OCI-LY7 (cell line): ENCODE measurements at regions not wholly inside any gene's neighbourhood (a gene's known extent, or its start where the extent isn't known, plus 50 kb on each side); places are given as distances from the start of the nearest gene placed in this dataset.

Experiments
- BruUV-seq: library from RNA; stranded (reverse); fragments of 400-500 nt; replicated peaks from 2 replicates; lab custom pipeline; 2021; lab: Mats Ljungman, UMichigan
- CTCF ChIA-PET: fragments of 300-600 bp; sonication (Branson Sonifier 250); formaldehyde crosslinking; loops from one replicate; lab custom pipeline; 2022; ENCODE audit warnings: antibody characterized with exemption; ENCODE audit not compliant: unreplicated experiment; lab: Charles Lee
- POLR2A ChIA-PET: fragments of 300-600 bp; sonication (Branson Sonifier 250); formaldehyde crosslinking; loops from one replicate; lab custom pipeline; 2022; ENCODE audit warnings: antibody characterized with exemption; lab: Charles Lee
- DNase-seq: peaks from one replicate; pipeline ENCODE4 v3.0.0-alpha.2; 2015; ENCODE audit warnings: low spot score
- H2AFZ ChIP-seq: fragments of 200-600 bp; sonication (generic), shearing (Covaris generic); 2 replicates; pipeline ENCODE4 v1.6.1; 2014; ENCODE audit warnings: mild to moderate bottlenecking, antibody characterized with exemption, low read length, moderate library complexity
- H3K27ac ChIP-seq: fragments of 200-600 bp; sonication (generic); 2 replicates; pipeline ENCODE4 v1.5.1; 2014; ENCODE audit warnings: mixed run types, low read depth, mild to moderate bottlenecking, moderate library complexity, low read length, inconsistent platforms; ENCODE audit not compliant: poor library complexity, severe bottlenecking
- H3K36me3 ChIP-seq: fragments of 200-600 bp; sonication (generic); 2 replicates; pipeline ENCODE4 v1.6.1; 2014; ENCODE audit warnings: mild to moderate bottlenecking, antibody characterized with exemption, low read length, moderate library complexity, mixed read lengths; ENCODE audit not compliant: insufficient read depth
- H3K4me1 ChIP-seq: fragments of 200-600 bp; sonication (generic); 2 replicates; pipeline ENCODE4 v1.5.1; 2014; ENCODE audit warnings: mild to moderate bottlenecking, low read length; ENCODE audit not compliant: insufficient read depth, poor library complexity, severe bottlenecking
- H3K4me2 ChIP-seq: fragments of 200-600 bp; sonication (generic); 2 replicates; pipeline ENCODE4 v1.6.1; 2014; ENCODE audit warnings: mild to moderate bottlenecking, low read length
- H3K4me3 ChIP-seq: fragments of 200-600 bp; sonication (generic); 2 replicates; pipeline ENCODE4 v1.5.1; 2014; ENCODE audit warnings: mild to moderate bottlenecking, low read depth, low read length; ENCODE audit not compliant: poor library complexity, severe bottlenecking
- H3K79me2 ChIP-seq: fragments of 200-600 bp; sonication (generic); 2 replicates; pipeline ENCODE4 v1.6.1; 2016; ENCODE audit warnings: low read depth, mild to moderate bottlenecking, low read length, moderate library complexity, mixed read lengths; ENCODE audit not compliant: insufficient read depth
- H3K9me2 ChIP-seq: fragments of 200-600 bp; sonication (generic); 2 replicates; pipeline ENCODE4 v1.6.1; 2016; ENCODE audit warnings: mild to moderate bottlenecking, low read length, mixed read lengths; ENCODE audit not compliant: insufficient read depth
- H3K9me3 ChIP-seq: fragments of 200-600 bp; sonication (generic); 2 replicates; pipeline ENCODE4 v1.6.1; 2014; ENCODE audit warnings: mild to moderate bottlenecking, mixed run types, low read length, mixed read lengths
- H4K20me1 ChIP-seq: fragments of 200-600 bp; sonication (generic); 2 replicates; pipeline ENCODE4 v1.6.1; 2014; ENCODE audit warnings: mild to moderate bottlenecking, antibody characterized with exemption, low read length, moderate library complexity, mixed read lengths; ENCODE audit not compliant: insufficient read depth
- CTCF ChIP-seq: fragments of 200-600 bp; sonication (generic); conservative IDR thresholded peaks from 2 replicates; pipeline ENCODE4 v1.5.1; 2014; ENCODE audit warnings: mild to moderate bottlenecking, antibody characterized with exemption, low read length, moderate library complexity, mixed read lengths
- EZH2phosphoT487 ChIP-seq: fragments of 200-600 bp; sonication (generic); IDR thresholded peaks from 2 replicates; pipeline ENCODE4 v1.6.1; 2018; ENCODE audit warnings: low read depth, borderline replicate concordance, mild to moderate bottlenecking, mixed run types, antibody characterized with exemption, low read length, moderate library complexity, mixed read lengths
- intact Hi-C: fragments of 100-400 bp; cut with micrococcal nuclease; formaldehyde crosslinking; loops from one replicate; pipeline ENCODE4 v1.10.0; 2022; ENCODE audit not compliant: unreplicated experiment

DNA sequence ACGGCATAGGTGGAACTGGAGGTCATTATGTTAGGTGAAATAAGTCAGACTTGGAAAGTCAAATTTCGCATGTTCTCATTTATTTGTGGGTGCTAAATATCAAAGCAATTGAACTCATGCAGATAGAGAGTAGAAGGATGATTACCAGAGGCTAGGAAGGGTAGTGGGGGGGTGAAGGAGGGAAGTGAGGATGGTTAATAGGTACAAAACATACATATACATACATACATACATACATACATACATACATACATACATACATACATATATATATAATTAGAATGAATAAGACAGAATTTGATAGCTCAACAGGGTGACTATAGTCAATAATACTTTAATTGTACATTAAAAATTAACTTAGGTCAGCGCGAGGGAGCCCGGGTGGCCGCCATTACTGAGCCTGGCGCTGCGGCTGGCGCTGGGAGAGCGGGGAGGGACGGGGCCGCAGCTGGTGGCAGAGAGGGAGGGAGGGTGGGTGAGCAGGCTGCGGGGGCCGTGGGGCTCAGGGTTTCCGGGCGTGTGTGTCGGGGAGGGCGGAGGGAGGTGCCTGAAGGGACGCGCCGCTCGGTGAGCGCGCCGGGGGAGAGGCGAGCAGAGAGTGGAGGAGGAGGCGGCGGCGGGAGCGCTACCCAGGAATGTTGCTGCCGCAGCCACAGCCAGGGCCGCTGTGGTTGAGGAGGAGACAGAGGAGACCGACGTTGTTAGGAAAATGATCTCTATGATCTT lies 85.8 kb upstream of the EGFR start:
- no peaks in the 10 kb centered on the region for H3K79me2 ChIP-seq
- H3K4me1 ChIP-seq: no peaks in the 10 kb centered on the region
- no peaks in the 10 kb centered on the region for H3K9me2 ChIP-seq
- H3K4me2 ChIP-seq: no peak overlapping the region
- ChIA-PET POLR2A (no interaction called here), CTCF (no interaction called here)
- TF ChIP-seq CTCF: no peak
- no peaks in the 10 kb centered on the region for H4K20me1 ChIP-seq
- no peak overlapping the region for H2AFZ ChIP-seq
- no peaks in the 10 kb centered on the region for H3K36me3 ChIP-seq
- BruUV-seq: no TSS peak
- no peak for DNase-seq
- H3K4me3 ChIP-seq: no peak overlapping the region
- intact Hi-C loops: no loop called here
- no peaks in the 10 kb centered on the region for H3K9me3 ChIP-seq
- H3K27ac ChIP-seq: no peak overlapping the region

DNA sequence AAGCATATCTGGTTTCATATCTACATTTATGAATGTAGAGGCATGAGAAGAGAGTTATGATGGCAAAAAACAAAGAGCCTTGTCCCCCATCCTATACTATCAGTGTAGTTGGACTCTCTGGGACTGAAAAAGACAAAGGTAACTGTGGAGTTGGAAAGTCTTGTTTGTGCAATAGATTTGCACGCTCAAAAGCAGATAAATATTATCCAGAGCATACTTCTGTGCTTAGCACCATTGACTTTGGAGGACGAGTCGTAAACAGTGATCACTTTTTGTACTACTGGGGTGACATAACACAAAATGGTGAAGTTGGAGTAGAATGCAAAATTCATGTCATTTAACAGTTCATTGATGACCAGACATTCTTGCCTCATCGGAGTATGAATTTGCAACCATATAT lies 85.2 kb upstream of the EGFR start:
- H3K4me2 ChIP-seq: no peak overlapping the region
- no peaks in the 10 kb centered on the region for H3K79me2 ChIP-seq
- no peak for TF ChIP-seq CTCF
- no peak for TF ChIP-seq EZH2phosphoT487
- H3K9me3 ChIP-seq: no peaks in the 10 kb centered on the region
- H3K4me3 ChIP-seq: no peak overlapping the region
- no peak overlapping the region for H2AFZ ChIP-seq
- no peaks in the 10 kb centered on the region for H4K20me1 ChIP-seq
- BruUV-seq: no TSS peak
- H3K36me3 ChIP-seq: no peaks in the 10 kb centered on the region
- H3K4me1 ChIP-seq: no peaks in the 10 kb centered on the region
- H3K9me2 ChIP-seq: no peaks in the 10 kb centered on the region
- no peak overlapping the region for H3K27ac ChIP-seq
- ChIA-PET CTCF (no interaction called here), POLR2A (no interaction called here)
- DNase-seq: no peak
- intact Hi-C loops: no loop called here

GRCh38 chr7:54940748-54941147 lies 78.1 kb upstream of the EGFR start:
- ChIA-PET POLR2A (no interaction called here), CTCF (no interaction called here)
- Histone ChIP-seq H3K27ac (no peak overlapping the region), H3K9me2 (no peaks in the 10 kb centered on the region), H3K4me3 (no peak overlapping the region), H4K20me1 (no peaks in the 10 kb centered on the region), H3K4me2 (no peak overlapping the region), H3K4me1 (no peaks in the 10 kb centered on the region), H3K79me2 (no peaks in the 10 kb centered on the region), H3K9me3 (no peaks in the 10 kb centered on the region), H3K36me3 (no peaks in the 10 kb centered on the region), H2AFZ (no peak overlapping the region)
- TF ChIP-seq EZH2phosphoT487: no peak
- no peak for TF ChIP-seq CTCF
- intact Hi-C loops: no loop called here
- no TSS peak for BruUV-seq
- no peak for DNase-seq
